Brain microvascular endothelial cell (primary cell): ENCODE measurements at regions not wholly inside any gene's neighbourhood (a gene's known extent, or its start where the extent isn't known, plus 50 kb on each side); places are given as distances from the start of the nearest gene placed in this dataset.

ENCODE experiments used
- DNase-seq: peaks from one replicate; pipeline ENCODE4 v3.0.0-alpha.2; 2020
- H3K27ac ChIP-seq: fragments of 250-450 bp; sonication (Bioruptor Pico); 2 replicates; pipeline ENCODE4 v1.5.1; 2020; ENCODE audit warnings: mild to moderate bottlenecking, moderate library complexity
- H3K27me3 ChIP-seq: fragments of 250-450 bp; sonication (Bioruptor Pico); replicated peaks from 2 replicates; pipeline ENCODE4 v1.5.1; 2020; ENCODE audit warnings: mild to moderate bottlenecking
- H3K36me3 ChIP-seq: fragments of 250-450 bp; sonication (Bioruptor Pico); replicated peaks from 2 replicates; pipeline ENCODE4 v1.5.1; 2020; ENCODE audit warnings: mild to moderate bottlenecking
- H3K4me3 ChIP-seq: 2 replicates; pipeline ENCODE4 v1.5.1; 2011; ENCODE audit warnings: low read depth, mild to moderate bottlenecking, control low read depth, low read length, moderate library complexity
- CTCF ChIP-seq: IDR thresholded peaks from 2 replicates; pipeline ENCODE4 v1.5.1; 2011; ENCODE audit warnings: low read depth, mild to moderate bottlenecking, moderate library complexity, low read length, control low read depth, inconsistent platforms; ENCODE audit errors: missing control alignments
- in situ Hi-C: cut with HindIII; loops from 2 replicates; pipeline ENCODE4 v1.10.0; 2017; ENCODE audit warnings: low sequenced_read_pairs, low pct_ligation_motif_present

DNA sequence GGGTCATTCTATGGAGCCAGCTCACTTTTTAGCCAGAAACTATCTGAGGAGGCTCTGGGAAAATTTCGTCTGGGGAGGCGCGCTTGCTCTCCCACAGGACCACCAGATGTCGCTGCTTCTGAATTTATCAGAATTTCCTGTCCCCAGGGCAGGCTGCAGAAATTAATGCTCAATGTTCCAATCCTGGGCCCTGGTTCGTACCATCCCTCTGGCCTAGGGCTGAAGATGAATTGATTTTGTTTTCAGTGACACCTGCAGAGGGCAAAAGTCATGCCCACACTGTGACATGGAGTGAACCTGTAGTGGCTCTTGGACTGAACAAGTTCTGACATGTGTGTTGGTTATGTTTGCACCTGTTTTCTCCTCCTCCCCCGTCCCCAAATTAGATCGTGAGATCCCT lies 482.6 kb downstream of the NPIPA7 start:
- Histone ChIP-seq H3K4me3 (no peak overlapping the region), H3K36me3 (no peaks in the 10 kb centered on the region), H3K27me3 (no peaks in the 10 kb centered on the region), H3K27ac (no peak overlapping the region)
- in situ Hi-C loops, result no loop called here
- TF ChIP-seq CTCF, result peak; percentile 48
- peak; percentile 5 for DNase-seq

DNA sequence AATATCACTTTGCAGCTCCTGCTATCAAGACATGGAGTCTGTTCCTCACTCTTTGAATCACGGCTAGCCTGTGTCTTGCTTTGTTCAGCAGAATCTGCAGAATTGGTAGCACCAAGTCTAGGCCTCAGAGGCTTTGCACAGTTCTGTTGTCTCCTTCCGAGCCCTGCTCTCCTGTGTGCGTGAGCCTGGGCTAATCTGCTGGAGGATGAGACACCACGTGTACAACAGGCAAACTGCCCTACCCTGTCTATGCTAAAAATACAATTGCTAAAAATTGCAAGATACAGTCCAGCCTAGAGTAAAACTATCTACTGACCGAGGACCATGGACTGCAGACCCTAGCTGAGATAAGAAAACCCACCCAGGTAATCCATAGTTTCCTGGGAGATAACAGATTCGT lies 484.7 kb downstream of the NPIPA7 start:
- H3K4me3 ChIP-seq, result no peak overlapping the region
- H3K27me3 ChIP-seq, result no peaks in the 10 kb centered on the region
- H3K36me3 ChIP-seq, result no peaks in the 10 kb centered on the region
- TF ChIP-seq CTCF, result no peak
- no peak for DNase-seq
- H3K27ac ChIP-seq, result no peak overlapping the region
- in situ Hi-C loops, result no loop called here

DNA sequence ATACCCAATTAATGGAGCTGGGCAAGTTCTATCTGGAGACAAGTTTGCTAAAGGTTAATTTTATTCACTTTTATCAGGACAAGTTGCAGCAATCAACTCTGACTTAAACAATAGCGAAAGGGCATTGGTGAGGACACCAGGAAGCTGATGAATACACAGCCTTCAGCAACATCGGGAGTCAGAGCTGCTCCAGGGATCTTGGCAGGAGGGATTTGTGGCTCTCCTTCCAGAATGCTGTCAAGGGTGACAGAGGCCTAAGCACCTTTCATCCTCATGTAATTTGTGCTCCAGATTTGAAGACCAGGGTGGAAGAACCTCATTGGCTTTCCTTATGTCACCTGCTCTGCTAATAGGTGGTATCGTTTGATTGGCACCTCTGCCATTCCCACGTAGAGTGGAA lies 485.6 kb downstream of the NPIPA7 start:
- Histone ChIP-seq H3K27me3 (no peaks in the 10 kb centered on the region), H3K36me3 (no peaks in the 10 kb centered on the region), H3K27ac (no peak overlapping the region), H3K4me3 (no peak overlapping the region)
- no peak for DNase-seq
- TF ChIP-seq CTCF, result no peak
- in situ Hi-C loops, result no loop called here

GRCh38 chr16:16865374-16865773 lies 486.4 kb downstream of the NPIPA7 start:
- DNase-seq, result no peak
- in situ Hi-C loops, result no loop called here
- Histone ChIP-seq H3K36me3 (no peaks in the 10 kb centered on the region), H3K27ac (no peak overlapping the region), H3K4me3 (no peak overlapping the region), H3K27me3 (no peaks in the 10 kb centered on the region)
- TF ChIP-seq CTCF, result no peak

- in situ Hi-C loops, result no loop called here
- H3K27ac ChIP-seq, result no peak overlapping the region
- H3K36me3 ChIP-seq, result no peaks in the 10 kb centered on the region
- DNase-seq, result no peak
- no peak for TF ChIP-seq CTCF
- no peaks in the 10 kb centered on the region for H3K27me3 ChIP-seq
- no peak overlapping the region for H3K4me3 ChIP-seq
Observed at GRCh38 chr16:16867973-16868372, 489.0 kb downstream of the NPIPA7 start.

DNA sequence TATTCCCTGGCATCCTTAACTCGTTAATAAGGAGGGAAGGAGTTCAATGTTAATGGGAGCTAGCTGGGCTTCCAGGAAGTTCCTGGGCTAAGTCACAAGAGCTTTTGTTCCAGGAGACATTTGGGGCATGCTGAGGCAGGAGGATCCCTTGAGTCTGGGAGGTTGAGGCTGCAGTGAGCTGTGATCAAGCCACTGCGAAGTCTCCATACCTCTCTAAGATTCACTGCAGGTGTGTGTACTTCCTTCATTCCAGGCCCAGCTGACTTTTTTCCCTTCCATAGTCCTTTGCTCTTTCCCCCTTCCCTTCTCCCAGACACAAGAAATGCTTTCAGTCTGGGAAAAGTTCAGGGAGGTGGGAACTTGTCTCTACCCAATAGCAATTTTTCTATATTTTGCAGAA lies 489.8 kb downstream of the NPIPA7 start:
- H3K36me3 ChIP-seq, result no peaks in the 10 kb centered on the region
- no peak for TF ChIP-seq CTCF
- H3K27me3 ChIP-seq, result no peaks in the 10 kb centered on the region
- DNase-seq, result no peak
- H3K27ac ChIP-seq, result no peak overlapping the region
- in situ Hi-C loops, result no loop called here
- no peak overlapping the region for H3K4me3 ChIP-seq
